ENCODE measurements at regions not wholly inside any gene's neighbourhood (a gene's known extent, or its start where the extent isn't known, plus 50 kb on each side); places are given as distances from the start of the nearest gene placed in this dataset.
A peak's percentile ranks its signal among the peaks of the same experiment; 100 is the strongest.

DNA sequence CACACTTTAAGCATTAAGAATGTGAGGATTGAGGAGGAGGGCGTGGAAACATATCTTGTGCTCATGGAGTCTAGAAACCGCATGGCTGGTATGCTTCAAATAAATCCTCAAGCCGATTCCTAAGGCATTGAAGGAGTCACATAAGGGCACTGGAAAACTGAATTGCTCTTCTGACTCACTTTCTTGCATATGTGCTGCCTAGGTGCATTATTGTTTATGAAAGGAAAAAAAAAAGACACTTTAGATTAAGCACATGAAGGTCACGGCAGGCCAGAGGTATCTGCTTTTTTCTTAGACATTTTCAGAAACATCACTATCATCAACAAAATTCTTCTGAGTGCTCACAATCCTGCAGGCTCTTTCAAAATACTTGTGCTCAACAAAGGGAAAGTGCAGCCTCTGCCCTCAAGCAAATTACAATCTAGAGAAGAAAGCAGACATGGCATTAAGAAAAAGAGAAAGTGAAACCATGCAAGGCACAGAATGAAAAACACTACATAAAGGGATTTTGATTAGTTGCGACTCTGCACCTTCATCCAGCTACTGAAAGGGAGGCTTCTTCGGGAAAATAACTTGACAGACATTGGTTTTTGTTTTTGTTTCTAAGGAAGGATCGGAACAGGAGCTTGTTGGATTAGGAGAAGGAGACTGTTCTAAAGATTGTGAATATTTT lies 2117.6 kb downstream of the MAT2B start:
- H3K4me3 Mint-ChIP-seq = peak overlapping the region in 1 of 2 donors; percentile 50
- no peak overlapping the region for H2AFZ ChIP-seq (ENCODE audit: insufficient read depth, low read depth, low read length, poor library complexity, severe bottlenecking)

DNA sequence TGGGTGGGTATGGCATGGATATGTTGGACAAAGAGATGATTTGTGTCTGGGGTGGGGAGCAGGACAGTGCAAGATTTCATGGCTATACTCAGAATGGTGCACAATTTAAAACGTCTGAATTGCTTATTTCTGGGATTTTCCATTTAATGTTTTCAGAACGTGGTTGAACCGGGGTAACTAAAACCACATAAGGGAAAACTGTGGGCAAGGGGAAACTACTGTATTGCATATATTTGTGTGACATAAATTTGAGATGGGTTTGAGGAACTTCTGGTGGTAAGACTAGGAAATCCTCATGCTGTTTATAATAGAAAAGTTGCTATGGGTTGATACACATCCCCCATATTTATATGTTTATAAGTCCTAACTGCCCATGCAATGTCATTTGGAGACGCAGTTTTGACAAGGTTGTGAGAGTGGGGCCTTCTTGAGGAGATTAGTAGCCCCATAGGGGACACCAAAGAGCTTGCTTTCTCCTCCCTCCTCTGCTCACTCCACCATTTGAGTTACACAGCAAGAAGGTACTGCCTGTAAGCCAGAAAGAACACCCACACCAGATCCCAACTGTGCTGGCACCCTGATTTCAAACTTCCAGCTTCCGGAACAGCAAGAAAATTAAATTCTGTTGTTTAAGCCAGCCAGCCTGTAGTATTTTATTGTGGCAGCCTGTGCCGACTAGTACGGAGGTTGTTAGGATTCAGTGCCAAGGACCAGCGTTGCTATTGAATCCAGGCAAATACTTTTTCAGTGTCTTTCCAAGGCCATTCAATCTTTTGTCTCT lies 2118.9 kb downstream of the MAT2B start:
- Mint-ChIP-seq H3K9me3 (peaks cover 0 to 3% (median 0%) of the 10 kb centered on the region in 7 donors), H3K27ac (no peak overlapping the region), H3K27me3 (ENCODE audit: low read depth in 3 of 3) (no peaks in the 10 kb centered on the region), H3K4me3 (no peak overlapping the region), H3K4me1 (peaks cover 8% of the 10 kb centered on the region), H3K36me3 (no peaks in the 10 kb centered on the region)
- TF ChIP-seq, protein P1, sequence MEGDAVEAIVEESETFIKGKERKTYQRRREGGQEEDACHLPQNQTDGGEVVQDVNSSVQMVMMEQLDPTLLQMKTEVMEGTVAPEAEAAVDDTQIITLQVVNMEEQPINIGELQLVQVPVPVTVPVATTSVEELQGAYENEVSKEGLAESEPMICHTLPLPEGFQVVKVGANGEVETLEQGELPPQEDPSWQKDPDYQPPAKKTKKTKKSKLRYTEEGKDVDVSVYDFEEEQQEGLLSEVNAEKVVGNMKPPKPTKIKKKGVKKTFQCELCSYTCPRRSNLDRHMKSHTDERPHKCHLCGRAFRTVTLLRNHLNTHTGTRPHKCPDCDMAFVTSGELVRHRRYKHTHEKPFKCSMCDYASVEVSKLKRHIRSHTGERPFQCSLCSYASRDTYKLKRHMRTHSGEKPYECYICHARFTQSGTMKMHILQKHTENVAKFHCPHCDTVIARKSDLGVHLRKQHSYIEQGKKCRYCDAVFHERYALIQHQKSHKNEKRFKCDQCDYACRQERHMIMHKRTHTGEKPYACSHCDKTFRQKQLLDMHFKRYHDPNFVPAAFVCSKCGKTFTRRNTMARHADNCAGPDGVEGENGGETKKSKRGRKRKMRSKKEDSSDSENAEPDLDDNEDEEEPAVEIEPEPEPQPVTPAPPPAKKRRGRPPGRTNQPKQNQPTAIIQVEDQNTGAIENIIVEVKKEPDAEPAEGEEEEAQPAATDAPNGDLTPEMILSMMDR (IDR thresholded peaks at IDR 0.05) = no peak
- Histone ChIP-seq H3K27me3 (ENCODE audit: control insufficient read depth in 2 of 2, insufficient read depth in 2 of 2, low read length in 2 of 2) (no peaks in the 10 kb centered on the region), H3K4me1 (ENCODE audit: control insufficient read depth in 1 of 2, insufficient read depth in 2 of 2, low read length in 2 of 2) (no peaks in the 10 kb centered on the region), H3K79me2 (ENCODE audit: insufficient read depth, low read length) (no peaks in the 10 kb centered on the region), H3K9ac (ENCODE audit: insufficient read depth, low read length, poor library complexity, severe bottlenecking) (no peak overlapping the region), H3K27ac (ENCODE audit: low read depth in 1 of 2, low read length in 2 of 2) (no peak overlapping the region), H3K9me3 (replicated peaks in 1 of 2; ENCODE audit: control insufficient read depth in 1 of 2, insufficient read depth in 1 of 2, low read length in 2 of 2) (no peaks in the 10 kb centered on the region), H3K36me3 (replicated peaks in 1 of 2; ENCODE audit: control insufficient read depth in 1 of 2, insufficient read depth in 2 of 2, low read length in 2 of 2) (no peaks in the 10 kb centered on the region), H3K4me2 (replicated peaks; ENCODE audit: extremely low read depth, low read length, poor library complexity, severe bottlenecking) (no peak overlapping the region), H4K20me1 (ENCODE audit: insufficient read depth, low read length) (no peaks in the 10 kb centered on the region), H3K4me3 (replicated peaks in 1 of 3; ENCODE audit: low read depth in 2 of 3, low read length in 3 of 3) (no peak overlapping the region), H2AFZ (ENCODE audit: insufficient read depth, low read depth, low read length, poor library complexity, severe bottlenecking) (no peak overlapping the region)
- intact Hi-C loops (cut with micrococcal nuclease) = no loop called here
- DNase-seq = peak in 1 of 3 donors; percentile 10
- 57% methylated on average over 7 of the region's 8 CpGs for WGBS (ENCODE audit: insufficient coverage)

More for the DNA sequence above, 2117.6 kb downstream of the MAT2B start:
- H3K27me3 ChIP-seq (ENCODE audit: control insufficient read depth in 2 of 2, insufficient read depth in 2 of 2, low read length in 2 of 2) = no peaks in the 10 kb centered on the region
- intact Hi-C loops (cut with micrococcal nuclease) = no loop called here
- H3K27ac Mint-ChIP-seq = no peak overlapping the region
- H3K4me1 ChIP-seq (ENCODE audit: control insufficient read depth in 1 of 2, insufficient read depth in 2 of 2, low read length in 2 of 2) = no peaks in the 10 kb centered on the region
- H3K9me3 Mint-ChIP-seq = peaks cover 0 to 3% (median 0%) of the 10 kb centered on the region in 7 donors
- TF ChIP-seq, protein P1 (IDR thresholded peaks at IDR 0.05) = no peak
- no peaks in the 10 kb centered on the region for H3K36me3 Mint-ChIP-seq
- H4K20me1 ChIP-seq (ENCODE audit: insufficient read depth, low read length) = no peaks in the 10 kb centered on the region
- H3K27me3 Mint-ChIP-seq (ENCODE audit: low read depth in 3 of 3) = no peaks in the 10 kb centered on the region
- H3K4me3 ChIP-seq (replicated peaks in 1 of 3; ENCODE audit: low read depth in 2 of 3, low read length in 3 of 3) = no peak overlapping the region
- H3K79me2 ChIP-seq (ENCODE audit: insufficient read depth, low read length) = no peaks in the 10 kb centered on the region
- H3K4me2 ChIP-seq (replicated peaks; ENCODE audit: extremely low read depth, low read length, poor library complexity, severe bottlenecking) = no peak overlapping the region
- H3K4me1 Mint-ChIP-seq = peaks cover 8% of the 10 kb centered on the region
- H3K9me3 ChIP-seq (replicated peaks in 1 of 2; ENCODE audit: control insufficient read depth in 1 of 2, insufficient read depth in 1 of 2, low read length in 2 of 2) = no peaks in the 10 kb centered on the region
- WGBS (ENCODE audit: insufficient coverage) = 97% methylated on average over 6 of the region's 7 CpGs
- no peak overlapping the region for H3K9ac ChIP-seq (ENCODE audit: insufficient read depth, low read length, poor library complexity, severe bottlenecking)
- no peak overlapping the region for H3K27ac ChIP-seq (ENCODE audit: low read depth in 1 of 2, low read length in 2 of 2)
- no peaks in the 10 kb centered on the region for H3K36me3 ChIP-seq (replicated peaks in 1 of 2; ENCODE audit: control insufficient read depth in 1 of 2, insufficient read depth in 2 of 2, low read length in 2 of 2)
- DNase-seq = no peak

All from CD14-positive monocyte (primary cell).